HG03575 (cell line): ENCODE measurements at regions not wholly inside any gene's neighbourhood (a gene's known extent, or its start where the extent isn't known, plus 50 kb on each side); places are given as distances from the start of the nearest gene placed in this dataset.
"Not testable (repeated sequence)": the region's sequence is repeated elsewhere in the genome, so short reads cannot be mapped to it uniquely, and the experiment has no call there.

Experiments used
- ATAC-seq: cut with Tn5 transposase; IDR thresholded peaks from one replicate; pipeline ENCODE4 v1.9.1; 2021; ENCODE audit not compliant: unreplicated experiment, insufficient number of reproducible peaks, low FRiP score; ENCODE audit errors: extremely low read depth

DNA sequence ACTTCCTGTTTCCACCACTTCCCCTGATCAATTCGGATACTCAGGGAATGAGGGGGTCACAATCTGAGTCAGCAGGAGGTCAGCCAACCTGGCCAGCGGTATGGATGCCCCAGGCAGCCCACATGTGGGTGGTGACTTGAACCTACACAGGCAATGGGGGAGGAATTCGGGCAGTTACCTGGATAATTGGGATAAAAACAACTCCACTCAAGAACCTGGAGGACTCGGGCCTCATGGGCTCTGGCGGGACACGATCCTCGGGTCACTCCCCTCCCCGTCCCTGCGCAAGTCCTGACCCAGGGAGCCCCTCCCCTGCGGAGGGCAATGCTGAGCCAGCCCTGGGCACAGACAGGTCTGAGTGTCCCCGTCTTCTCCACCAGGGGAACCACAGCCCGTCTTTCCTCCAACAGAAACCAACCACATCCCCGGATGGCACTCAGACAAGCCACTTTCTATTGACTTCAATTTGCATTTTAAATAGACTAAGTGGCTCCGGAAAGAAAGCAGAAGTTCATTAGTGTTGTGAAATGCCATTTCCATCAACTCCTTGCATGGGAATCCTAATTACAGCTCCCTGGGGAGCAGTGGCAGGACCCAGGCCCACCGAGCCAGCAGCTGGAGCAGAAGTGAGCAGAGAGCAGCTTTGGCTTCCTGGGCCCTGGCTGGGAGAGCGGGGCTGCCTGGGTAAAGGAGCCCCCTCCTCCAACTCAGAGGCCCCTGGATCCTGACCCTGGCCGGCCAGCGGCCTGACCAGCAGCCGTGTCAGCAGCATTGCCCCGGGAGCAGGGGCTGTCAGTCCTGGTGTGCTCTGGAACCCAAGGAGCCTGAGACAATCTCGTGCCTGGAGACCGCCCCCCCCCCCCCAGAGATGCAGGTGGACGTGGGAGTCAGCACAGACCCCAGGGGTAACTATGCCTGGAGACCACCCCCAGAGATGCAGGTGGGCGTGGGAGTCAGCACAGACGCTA lies 374.1 kb downstream of the ADGRD1 start:
- ATAC-seq, result no peak

DNA sequence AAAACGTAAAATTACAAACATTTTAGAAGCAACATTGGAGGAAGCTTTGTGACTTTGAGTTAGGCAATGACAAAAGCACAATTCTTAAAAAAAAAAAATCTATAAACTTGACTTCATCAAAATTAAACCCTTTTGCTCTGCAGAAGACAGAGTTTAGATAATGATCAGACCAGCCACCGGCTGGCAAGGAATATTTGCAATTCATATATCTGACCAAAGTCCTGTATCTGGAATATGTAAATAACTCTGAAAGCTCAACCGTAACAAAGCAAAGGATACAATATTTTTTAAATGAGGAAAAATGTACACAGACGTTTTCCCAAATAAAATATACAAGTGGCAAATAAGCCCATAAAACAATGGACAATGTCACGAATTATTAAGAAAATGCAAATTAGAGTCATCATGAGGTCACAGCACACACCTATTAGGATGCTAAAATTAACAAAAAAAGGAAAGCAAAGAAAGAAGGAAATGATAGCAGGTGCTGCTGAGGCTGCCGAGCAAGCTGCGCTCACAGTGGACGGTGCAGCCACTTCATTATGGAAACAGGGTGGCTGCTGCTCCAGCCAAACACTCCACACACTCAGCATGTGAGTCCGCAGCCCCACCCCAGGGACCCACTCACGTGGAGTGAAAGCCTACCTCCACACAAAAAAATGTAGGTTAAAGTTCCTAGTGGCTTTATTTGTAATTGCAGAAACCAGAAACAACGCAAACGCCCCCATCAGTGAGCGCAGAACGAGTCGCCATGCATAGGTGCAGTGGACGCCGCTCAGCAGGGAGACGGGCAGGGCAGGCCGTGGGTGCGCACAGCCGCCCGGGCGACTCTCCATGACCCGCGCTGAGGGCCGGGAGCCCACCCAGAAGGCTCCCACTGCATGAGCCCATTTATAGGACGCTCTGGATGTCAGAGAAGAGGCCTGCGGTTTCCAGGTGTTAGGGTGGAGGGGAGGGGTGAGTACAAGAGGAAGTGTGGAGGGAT lies 375.4 kb downstream of the ADGRD1 start:
- not testable (repeated sequence) for ATAC-seq

DNA sequence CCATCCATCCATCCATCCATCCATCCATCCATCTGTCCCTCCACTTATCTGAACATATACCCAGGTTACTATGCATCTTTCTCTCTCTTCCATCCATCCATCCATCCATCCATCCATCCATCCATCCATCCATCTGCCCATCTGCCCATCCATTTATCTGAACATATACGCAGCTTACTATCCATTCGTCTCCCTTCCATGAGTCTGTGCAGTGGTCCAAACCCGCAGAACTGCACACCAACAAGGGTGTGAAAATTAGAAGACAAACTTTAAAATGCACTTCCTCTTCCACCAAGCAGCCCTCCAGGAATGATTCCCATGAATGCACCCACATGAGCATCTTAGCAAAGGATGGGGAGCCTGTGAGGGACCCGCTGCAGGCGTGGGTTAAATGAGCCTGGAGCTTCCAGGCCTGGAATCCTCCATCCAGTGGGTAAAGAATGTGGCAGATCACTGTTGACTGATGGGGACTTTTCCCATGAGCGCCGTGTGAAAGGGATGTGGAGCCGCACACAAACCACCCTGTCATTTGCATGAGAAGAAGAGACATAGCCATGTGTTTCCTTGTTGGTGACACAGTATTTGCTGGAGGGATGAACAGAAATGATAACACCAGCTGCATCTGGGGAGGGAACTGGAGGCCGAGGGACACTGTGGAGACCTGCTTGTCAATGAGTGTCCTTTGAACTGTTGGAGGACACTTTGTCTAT lies 376.6 kb downstream of the ADGRD1 start:
- no peak for ATAC-seq

DNA sequence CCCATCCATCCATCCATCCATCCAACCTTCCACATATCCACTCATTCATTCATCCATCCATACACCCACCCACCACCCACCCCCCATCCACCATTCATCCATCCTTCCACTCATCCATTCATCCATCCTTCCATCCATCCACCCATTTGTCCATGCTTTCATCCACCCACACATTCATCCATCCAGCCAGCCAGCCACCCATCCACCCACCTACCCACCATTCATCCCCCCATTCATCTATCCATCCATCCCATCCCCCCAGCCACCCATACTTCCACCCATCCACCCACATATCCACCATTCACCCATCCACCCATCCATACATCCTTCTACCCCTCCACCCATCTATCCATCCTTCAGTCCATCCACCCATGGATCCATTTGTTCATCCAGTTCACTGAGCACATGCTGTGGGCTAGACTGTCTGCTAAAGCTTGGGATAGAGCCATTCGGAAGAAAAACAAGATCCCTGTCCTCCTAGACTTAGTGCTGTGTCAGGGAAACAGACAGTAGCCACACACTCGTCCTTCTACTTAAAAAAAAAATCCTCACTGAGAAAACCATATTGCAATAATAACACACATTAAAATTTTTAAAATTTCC lies 377.5 kb downstream of the ADGRD1 start:
- no peak for ATAC-seq

DNA sequence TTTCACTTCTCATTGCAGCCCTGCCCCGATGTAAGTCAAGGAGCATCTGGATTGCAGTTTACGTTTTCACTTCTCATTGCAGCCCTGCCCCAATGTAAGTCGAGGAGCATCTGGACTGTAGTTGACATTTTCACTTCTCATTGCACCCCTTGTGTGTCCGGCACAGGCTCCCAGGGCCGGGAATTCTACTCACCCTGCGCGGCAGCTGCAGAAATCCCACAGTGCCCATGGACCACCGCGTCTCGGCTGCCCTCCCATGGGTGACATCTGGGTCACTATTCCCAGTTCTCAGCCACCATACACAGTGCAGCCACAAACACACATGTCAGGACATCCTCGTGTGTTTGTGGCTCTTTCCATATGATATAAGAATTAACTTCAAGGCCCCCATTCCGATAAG lies 378.5 kb downstream of the ADGRD1 start:
- ATAC-seq, result no peak

DNA sequence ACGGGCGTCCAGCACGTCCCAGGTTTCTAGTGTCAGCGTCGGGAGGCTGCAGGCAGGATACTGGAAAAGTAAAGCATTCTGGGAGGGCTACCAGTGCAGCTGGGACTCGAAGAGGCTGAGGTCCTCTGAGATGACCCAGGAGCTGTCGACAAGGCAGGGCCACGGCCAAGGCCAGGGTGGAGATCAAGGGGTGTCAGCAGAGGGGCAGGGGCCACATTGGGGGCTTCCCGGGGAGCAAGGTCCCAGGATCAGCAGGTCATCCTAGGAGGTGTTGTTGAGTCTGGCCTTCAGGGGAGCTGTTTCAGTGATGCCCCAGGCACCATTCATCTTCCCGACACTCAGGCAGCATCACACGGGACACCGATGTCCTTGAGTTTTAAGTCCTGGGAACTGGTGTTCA lies 377.8 kb upstream of the SFSWAP start:
- no peak for ATAC-seq

DNA sequence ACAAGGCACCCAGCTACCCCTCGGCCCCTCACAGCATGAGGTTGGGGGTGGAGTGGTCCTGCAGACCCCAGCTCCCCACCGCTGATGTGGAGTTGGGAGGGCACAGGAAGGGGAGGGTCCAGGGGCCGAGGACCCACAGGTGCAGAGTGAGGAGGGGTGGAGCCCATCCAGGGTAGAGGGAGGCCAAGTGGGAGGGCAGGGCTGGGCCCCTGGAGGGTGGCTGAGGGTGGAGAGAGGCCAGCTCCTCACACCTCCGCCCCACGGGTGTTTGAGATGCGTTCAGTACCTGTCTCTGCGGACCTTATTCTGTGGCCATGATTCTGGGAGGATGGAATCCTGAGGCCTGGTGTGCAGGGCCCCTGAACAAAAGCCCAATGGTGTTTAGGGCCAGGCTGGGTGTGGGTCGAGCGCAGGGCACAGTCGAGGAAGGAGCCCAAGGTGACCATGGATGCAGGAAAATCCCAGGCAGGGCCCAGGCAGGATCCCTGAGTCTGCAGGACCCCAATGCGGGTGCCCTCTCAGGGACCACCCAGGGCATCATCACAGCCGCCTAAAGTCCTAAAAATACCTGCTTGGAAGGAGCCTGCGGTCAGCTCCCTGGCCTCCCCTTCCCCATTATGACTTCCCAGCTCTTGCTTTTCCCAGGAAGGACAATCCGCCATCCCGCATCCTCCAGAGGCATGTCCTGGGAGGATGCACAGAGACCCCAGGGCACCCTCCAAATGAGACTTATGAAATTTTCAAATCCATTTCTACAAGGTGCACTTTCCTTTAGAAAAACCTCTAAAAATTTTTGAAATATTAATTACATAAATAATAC lies 377.1 kb upstream of the SFSWAP start:
- ATAC-seq, result no peak

DNA sequence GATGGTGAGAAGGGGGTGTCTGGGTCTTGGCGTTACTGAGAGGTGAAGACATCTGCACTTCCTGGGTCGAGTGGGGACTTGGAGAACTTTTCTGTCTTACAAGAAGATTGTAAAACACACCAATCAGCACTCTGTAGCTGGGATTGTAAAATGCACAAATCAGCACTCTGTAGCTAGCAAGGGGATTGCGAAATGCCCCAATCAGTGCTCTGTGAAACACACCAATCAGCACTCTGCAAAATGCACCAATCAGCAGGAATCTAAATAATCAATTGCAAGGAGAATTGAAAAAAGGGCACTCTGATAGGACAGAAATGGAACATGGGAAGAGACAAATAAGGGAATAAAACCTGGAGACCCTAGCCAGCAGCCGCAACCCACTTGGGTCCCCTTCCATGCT lies 376.1 kb upstream of the SFSWAP start:
- no peak for ATAC-seq

DNA sequence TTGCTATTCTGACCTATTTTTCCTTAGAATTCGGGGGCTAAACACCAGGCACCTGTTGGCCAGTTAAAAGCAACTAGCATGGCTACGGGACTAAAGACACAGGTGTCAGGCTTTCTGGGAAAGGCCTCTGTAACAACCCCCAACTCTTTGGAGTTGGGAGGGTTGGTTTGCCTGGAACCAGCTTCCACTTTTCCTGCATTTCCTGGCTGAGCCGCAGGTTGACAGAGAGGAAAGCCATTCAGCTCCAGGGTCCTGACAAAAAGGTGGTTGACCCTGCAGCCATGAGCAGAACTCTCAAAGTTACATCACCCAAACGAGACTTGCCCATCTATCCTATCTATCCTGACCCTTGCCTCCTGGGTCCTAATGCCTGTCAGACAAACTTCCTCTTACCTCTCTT lies 375.4 kb upstream of the SFSWAP start:
- ATAC-seq, result no peak

DNA sequence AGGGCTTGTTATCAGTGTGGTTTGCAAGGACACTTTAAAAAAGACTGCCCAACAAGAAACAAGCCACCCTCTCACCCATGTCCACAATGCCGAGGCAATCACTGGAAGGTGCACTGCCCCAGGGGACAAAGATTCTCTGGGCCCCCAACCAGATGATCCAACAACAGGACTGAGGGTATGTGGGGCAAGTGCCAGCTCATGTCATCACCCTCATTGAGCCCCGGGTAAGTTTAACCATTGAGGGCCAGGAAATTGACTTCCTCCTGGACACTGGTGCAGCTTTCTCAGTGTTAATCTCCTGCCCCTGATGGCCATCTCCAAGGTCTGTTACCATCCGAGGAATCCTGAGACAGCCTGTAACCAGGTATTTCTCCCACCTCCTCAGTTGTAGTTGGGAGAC lies 373.0 kb upstream of the SFSWAP start:
- ATAC-seq, result not testable (repeated sequence)

DNA sequence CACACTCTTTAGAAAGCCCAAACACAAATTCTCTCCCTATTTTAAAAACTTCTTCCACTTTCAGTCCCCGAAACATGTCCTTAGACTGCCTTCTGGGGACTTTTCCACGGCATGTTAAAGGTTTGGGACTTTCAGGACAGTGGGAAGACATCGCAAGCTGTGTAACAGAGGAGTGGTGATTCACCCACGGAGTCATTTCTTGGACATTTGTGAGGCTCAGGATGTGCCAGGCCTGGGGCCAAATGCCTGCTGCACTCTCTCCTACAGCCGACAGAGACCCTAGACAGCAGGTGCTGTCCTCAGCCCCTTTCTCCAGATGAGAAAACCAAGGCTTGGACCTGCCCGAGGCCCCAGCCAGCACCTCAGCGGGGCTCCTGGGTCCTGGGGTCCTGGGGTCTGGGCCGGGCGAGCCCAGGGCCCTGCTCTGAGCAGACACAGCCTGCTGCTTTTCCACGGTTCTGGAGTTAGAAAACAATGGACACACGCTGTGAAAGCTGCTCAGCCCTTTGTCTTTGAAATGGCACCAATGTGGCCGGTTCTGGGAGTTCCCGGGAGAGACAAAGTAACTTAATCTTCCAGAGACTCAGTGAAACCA lies 370.2 kb upstream of the SFSWAP start:
- no peak for ATAC-seq

DNA sequence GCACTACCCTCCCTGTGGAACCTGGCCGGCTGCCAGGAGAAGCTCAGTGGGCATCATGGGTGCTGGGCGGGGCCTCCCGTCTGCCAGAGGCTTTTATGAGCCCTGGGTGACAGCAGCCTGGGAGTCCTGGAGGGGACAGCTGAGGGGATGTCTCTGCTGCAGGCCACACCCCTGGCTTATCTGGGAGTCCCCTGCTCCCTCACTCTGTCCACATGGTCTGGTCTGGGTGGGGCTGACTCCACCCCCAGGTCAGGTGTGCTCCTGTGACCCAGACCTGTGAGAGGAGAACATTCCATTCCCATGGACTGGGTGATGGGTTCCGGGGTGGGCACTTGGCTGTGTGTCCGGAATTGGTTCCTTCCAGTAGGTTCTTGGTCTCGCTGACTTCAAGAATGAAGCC lies 369.3 kb upstream of the SFSWAP start:
- ATAC-seq, result not testable (repeated sequence)

DNA sequence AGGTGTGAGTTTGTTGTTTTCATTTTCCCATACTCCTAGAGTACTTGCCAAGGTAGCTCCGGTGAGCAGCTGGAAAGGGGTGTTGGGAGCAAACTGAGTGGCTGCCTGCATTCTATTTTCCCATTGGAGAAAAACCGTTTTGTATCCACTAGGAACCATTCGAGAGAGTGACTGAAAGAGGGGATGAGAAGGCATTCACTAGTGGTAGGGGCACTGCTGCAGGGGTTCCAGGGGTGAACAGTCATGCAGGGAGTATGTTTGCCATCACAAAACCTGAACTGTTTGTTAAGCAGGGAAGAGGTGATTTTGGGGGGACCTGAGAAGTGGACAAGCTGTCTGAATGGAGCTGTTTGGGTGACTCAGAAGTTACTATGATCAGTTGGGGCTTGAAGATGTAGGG lies 367.5 kb upstream of the SFSWAP start:
- ATAC-seq, result not testable (repeated sequence)

DNA sequence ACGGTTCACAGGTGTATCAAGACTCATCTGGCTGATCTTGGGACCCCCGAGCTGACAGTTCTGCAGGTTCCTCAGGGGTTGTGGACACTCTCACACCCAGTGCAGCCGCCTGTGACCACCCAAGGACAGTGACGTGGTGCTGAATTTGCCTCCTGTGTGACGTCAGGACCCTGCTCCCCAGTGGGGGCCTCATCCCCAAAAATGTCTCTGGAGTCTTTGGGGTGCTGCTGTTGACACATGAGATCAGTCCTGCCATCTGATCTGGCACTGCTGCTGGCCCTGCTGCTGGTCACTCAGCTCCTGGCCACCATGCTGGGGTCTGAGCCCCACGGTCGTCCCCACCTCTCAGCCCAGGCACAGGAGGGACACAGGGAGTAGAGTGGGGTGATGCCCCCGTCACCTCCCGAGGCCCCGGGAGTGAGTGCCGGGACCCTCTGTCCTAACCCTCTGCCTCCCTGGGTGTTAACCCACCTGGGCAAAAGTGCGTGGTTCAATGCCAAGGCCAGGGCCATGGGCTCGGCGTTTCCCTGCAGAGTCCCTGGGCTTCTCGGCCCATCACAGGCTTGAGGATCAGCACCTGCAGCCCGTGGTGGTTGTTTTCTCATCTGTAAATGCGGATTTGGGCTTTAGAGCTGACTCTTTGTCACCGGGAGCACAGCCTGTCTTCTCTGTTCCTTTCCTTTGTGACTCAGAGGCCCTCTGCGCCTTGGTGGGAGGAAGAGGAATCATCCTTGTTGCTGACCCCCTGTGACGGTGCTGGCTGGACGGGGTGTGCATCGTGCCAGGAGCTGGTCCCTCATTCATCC lies 366.0 kb upstream of the SFSWAP start:
- ATAC-seq, result not testable (repeated sequence)

DNA sequence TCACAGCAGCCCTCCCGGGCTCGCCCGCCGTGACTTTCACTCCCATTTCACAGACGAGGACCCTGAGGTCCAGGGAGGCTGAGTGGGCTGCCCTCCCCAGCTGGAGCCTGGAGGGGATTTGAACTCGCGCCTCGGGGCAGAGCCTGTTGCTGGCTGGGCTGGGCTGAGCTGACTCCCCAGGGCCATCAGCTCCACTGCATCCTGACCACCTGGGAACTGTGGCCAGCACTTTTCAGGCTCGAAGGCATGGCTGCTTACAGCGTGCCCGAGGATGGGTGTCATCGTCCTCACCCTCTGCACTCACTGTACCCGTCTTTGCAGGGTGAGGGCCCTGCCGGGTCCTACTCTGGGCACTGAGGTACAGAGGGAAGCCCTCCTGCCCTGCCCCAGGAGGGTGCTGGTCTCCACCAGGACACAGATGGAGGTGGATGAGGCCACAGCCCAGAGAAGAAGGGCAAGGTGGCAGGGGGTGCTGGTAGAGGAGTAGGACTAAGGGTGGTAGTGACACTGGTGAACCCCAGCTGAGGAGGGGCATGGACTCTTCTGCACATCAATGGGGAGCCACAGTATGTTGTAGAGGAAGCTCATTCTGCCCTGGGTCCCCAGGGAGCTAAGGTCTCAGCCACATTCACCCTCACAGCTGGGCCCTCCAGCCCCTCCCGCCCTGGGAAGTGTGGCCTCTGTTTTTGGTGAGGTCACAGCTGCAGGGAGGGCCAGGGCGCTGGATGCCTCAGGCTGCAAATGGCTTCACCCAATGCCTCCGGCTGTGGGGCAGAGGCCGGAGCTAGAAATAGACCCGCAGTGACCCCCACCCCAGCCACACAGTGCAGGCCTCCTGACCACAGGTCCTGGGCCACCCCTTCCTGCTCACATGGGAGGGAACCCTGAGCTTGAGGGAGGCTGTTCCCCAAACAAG lies 365.1 kb upstream of the SFSWAP start:
- no peak for ATAC-seq
